GM12873 (cell line): ENCODE measurements at regions not wholly inside any gene's neighbourhood (a gene's known extent, or its start where the extent isn't known, plus 50 kb on each side); places are given as distances from the start of the nearest gene placed in this dataset.

ENCODE experiments used
- CTCF ChIP-seq: IDR thresholded peaks from 2 replicates; pipeline ENCODE4 v1.5.1; 2012; ENCODE audit warnings: low read depth, mild to moderate bottlenecking, moderate library complexity, low read length, control low read depth; ENCODE audit not compliant: insufficient read depth; ENCODE audit errors: missing control alignments

GRCh38 chr2:151156431-151156830, 105.2 kb downstream of the RBM43 start:
- no peak for TF ChIP-seq CTCF

GRCh38 chr2:151153601-151154000, 108.1 kb downstream of the RBM43 start:
- TF ChIP-seq CTCF = no peak

- no peak for TF ChIP-seq CTCF
Observed at GRCh38 chr2:151150331-151151320, 111.0 kb downstream of the RBM43 start.

- TF ChIP-seq CTCF = no peak
Observed at GRCh38 chr2:151138507-151138906, 123.2 kb downstream of the RBM43 start.

GRCh38 chr2:151137526-151137925, 124.1 kb downstream of the RBM43 start:
- no peak for TF ChIP-seq CTCF

- no peak for TF ChIP-seq CTCF
Observed at GRCh38 chr2:151120011-151120410, 141.7 kb downstream of the RBM43 start.

GRCh38 chr2:151119374-151119773, 142.3 kb downstream of the RBM43 start:
- TF ChIP-seq CTCF = no peak
